ENCODE measurements at regions not wholly inside any gene's neighbourhood (a gene's known extent, or its start where the extent isn't known, plus 50 kb on each side); places are given as distances from the start of the nearest gene placed in this dataset.

DNA sequence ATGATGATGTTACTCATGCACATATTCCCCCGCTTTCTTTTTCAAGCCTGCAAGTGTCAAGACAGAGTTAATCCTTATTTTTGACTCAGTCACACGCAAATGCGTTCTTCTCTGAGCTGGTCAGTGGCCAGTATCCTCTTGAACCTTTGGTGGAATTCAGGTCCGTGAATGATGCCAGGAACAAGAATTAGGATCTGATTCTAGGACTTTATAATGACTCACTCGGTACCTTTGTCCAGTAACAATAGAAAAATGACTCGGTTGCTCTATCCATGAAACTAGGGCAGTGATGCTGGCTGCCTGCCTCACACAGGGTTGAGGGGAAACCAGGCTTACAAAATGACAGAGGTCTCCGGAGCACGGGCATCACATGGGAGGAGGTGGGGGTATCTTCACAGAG lies 185.8 kb upstream of the NUDT4 start:
- Histone ChIP-seq H3K4me1 (ENCODE audit: insufficient read depth, low read length) (peaks cover 9% of the 10 kb centered on the region), H3K27ac (ENCODE audit: low read depth, low read length) (peak overlapping the region; percentile 52), H3K9ac (ENCODE audit: low read length) (no peak overlapping the region), H3K36me3 (ENCODE audit: insufficient read depth, low read length) (no peaks in the 10 kb centered on the region), H3K4me2 (ENCODE audit: low read length) (peak overlapping the region; percentile 68), H2AFZ (ENCODE audit: low read depth, low read length) (peak overlapping the region; percentile 5), H3K9me3 (ENCODE audit: insufficient read depth, low read depth, low read length) (no peaks in the 10 kb centered on the region), H3K4me3 (ENCODE audit: insufficient read depth, low read depth, low read length) (no peak overlapping the region), H3K27me3 (ENCODE audit: insufficient read depth, low read length) (no peaks in the 10 kb centered on the region), H4K20me1 (ENCODE audit: insufficient read depth, low read length) (no peaks in the 10 kb centered on the region), H3K79me2 (ENCODE audit: insufficient read depth, low read length) (no peaks in the 10 kb centered on the region)
- Mint-ChIP-seq H3K27ac (ENCODE audit: unreplicated experiment) (no peak overlapping the region), H3K4me1 (ENCODE audit: low read depth, unreplicated experiment) (peaks cover 1% of the 10 kb centered on the region), H3K9me3 (ENCODE audit: unreplicated experiment) (no peaks in the 10 kb centered on the region), H3K27me3 (ENCODE audit: low read depth, unreplicated experiment) (no peaks in the 10 kb centered on the region), H3K36me3 (ENCODE audit: low read depth, unreplicated experiment) (no peaks in the 10 kb centered on the region), H3K4me3 (ENCODE audit: unreplicated experiment) (no peak overlapping the region)
- DNase-seq (ENCODE audit: low read depth): peak; percentile 81
- no peak for TF ChIP-seq EZH2 (IDR thresholded peaks at IDR 0.05; ENCODE audit: insufficient read depth, low read length)
- TF ChIP-seq, protein P1, sequence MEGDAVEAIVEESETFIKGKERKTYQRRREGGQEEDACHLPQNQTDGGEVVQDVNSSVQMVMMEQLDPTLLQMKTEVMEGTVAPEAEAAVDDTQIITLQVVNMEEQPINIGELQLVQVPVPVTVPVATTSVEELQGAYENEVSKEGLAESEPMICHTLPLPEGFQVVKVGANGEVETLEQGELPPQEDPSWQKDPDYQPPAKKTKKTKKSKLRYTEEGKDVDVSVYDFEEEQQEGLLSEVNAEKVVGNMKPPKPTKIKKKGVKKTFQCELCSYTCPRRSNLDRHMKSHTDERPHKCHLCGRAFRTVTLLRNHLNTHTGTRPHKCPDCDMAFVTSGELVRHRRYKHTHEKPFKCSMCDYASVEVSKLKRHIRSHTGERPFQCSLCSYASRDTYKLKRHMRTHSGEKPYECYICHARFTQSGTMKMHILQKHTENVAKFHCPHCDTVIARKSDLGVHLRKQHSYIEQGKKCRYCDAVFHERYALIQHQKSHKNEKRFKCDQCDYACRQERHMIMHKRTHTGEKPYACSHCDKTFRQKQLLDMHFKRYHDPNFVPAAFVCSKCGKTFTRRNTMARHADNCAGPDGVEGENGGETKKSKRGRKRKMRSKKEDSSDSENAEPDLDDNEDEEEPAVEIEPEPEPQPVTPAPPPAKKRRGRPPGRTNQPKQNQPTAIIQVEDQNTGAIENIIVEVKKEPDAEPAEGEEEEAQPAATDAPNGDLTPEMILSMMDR (IDR thresholded peaks at IDR 0.05; ENCODE audit: insufficient read depth, low read depth, low read length): no peak
- FAIRE-seq: no peak

DNA sequence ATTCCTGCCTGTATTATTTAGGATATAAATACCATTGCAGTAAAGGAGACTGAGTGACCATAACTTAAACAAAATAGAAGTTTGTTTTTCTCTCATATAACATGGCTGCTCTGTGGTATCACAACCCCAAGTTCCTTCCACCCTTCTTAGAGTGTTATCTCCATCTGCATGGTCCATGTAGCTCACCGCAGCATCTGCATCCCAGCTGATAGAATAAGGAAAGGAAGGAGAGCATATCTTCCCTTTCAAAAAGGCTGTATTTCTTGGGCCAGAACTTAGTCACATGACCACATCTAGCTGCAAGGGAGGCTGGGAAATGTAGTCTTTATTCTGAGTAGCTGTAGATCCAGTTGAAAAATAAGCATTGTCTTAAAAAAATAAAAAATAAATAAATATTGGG lies 184.8 kb upstream of the NUDT4 start:
- no peak overlapping the region for H3K27ac ChIP-seq (ENCODE audit: low read depth, low read length)

DNA sequence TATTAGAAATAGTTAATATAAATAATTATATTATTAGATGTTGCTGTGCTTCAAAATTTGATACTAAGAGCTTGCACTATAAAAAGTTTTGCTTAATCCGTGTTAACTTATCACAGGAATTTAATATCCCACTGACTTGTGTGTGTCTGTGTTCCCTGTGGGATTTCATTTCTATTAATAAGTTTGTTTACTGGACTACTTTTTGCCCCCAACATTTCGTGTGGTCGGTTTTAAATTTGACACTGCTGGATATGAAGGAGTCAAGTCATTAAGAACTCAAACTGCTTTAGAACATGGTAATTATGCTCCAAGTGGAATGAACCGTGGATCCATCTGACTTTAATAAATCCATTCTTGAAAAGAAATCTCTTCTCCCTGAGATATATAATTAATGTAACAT lies 182.2 kb upstream of the NUDT4 start:
- Histone ChIP-seq H3K79me2 (ENCODE audit: insufficient read depth, low read length) (no peaks in the 10 kb centered on the region), H3K36me3 (ENCODE audit: insufficient read depth, low read length) (no peaks in the 10 kb centered on the region), H3K4me1 (ENCODE audit: insufficient read depth, low read length) (peaks cover 38% of the 10 kb centered on the region), H3K4me2 (ENCODE audit: low read length) (no peak overlapping the region), H3K9me3 (ENCODE audit: insufficient read depth, low read depth, low read length) (no peaks in the 10 kb centered on the region), H3K4me3 (ENCODE audit: insufficient read depth, low read depth, low read length) (no peak overlapping the region), H3K27me3 (ENCODE audit: insufficient read depth, low read length) (no peaks in the 10 kb centered on the region), H3K9ac (ENCODE audit: low read length) (no peak overlapping the region), H2AFZ (ENCODE audit: low read depth, low read length) (no peak overlapping the region), H3K27ac (ENCODE audit: low read depth, low read length) (no peak overlapping the region), H4K20me1 (ENCODE audit: insufficient read depth, low read length) (no peaks in the 10 kb centered on the region)
- Mint-ChIP-seq H3K4me3 (ENCODE audit: unreplicated experiment) (no peak overlapping the region), H3K27ac (ENCODE audit: unreplicated experiment) (no peak overlapping the region), H3K4me1 (ENCODE audit: low read depth, unreplicated experiment) (peaks cover 21% of the 10 kb centered on the region), H3K9me3 (ENCODE audit: unreplicated experiment) (no peaks in the 10 kb centered on the region), H3K36me3 (ENCODE audit: low read depth, unreplicated experiment) (no peaks in the 10 kb centered on the region), H3K27me3 (ENCODE audit: low read depth, unreplicated experiment) (no peaks in the 10 kb centered on the region)
- DNase-seq (ENCODE audit: low read depth): no peak
- no peak for FAIRE-seq
- no peak for TF ChIP-seq EZH2 (IDR thresholded peaks at IDR 0.05; ENCODE audit: insufficient read depth, low read length)
- TF ChIP-seq, protein P1 (IDR thresholded peaks at IDR 0.05; ENCODE audit: insufficient read depth, low read depth, low read length): no peak

More for the DNA sequence above, 184.8 kb upstream of the NUDT4 start:
- H3K4me1 Mint-ChIP-seq (ENCODE audit: low read depth, unreplicated experiment): peaks cover 10% of the 10 kb centered on the region
- Histone ChIP-seq H3K4me1 (ENCODE audit: insufficient read depth, low read length) (peaks cover 18% of the 10 kb centered on the region), H3K9ac (ENCODE audit: low read length) (no peak overlapping the region), H3K27me3 (ENCODE audit: insufficient read depth, low read length) (no peaks in the 10 kb centered on the region), H3K4me3 (ENCODE audit: insufficient read depth, low read depth, low read length) (no peak overlapping the region), H4K20me1 (ENCODE audit: insufficient read depth, low read length) (no peaks in the 10 kb centered on the region), H3K36me3 (ENCODE audit: insufficient read depth, low read length) (no peaks in the 10 kb centered on the region), H3K79me2 (ENCODE audit: insufficient read depth, low read length) (no peaks in the 10 kb centered on the region), H2AFZ (ENCODE audit: low read depth, low read length) (no peak overlapping the region), H3K4me2 (ENCODE audit: low read length) (no peak overlapping the region), H3K9me3 (ENCODE audit: insufficient read depth, low read depth, low read length) (no peaks in the 10 kb centered on the region)
- no peak for TF ChIP-seq EZH2 (IDR thresholded peaks at IDR 0.05; ENCODE audit: insufficient read depth, low read length)
- H3K9me3 Mint-ChIP-seq (ENCODE audit: unreplicated experiment): no peaks in the 10 kb centered on the region
- FAIRE-seq: no peak
- no peaks in the 10 kb centered on the region for H3K36me3 Mint-ChIP-seq (ENCODE audit: low read depth, unreplicated experiment)
- H3K27ac Mint-ChIP-seq (ENCODE audit: unreplicated experiment): no peak overlapping the region
- H3K4me3 Mint-ChIP-seq (ENCODE audit: unreplicated experiment): no peak overlapping the region
- no peaks in the 10 kb centered on the region for H3K27me3 Mint-ChIP-seq (ENCODE audit: low read depth, unreplicated experiment)
- no peak for DNase-seq (ENCODE audit: low read depth)

Data from astrocyte (in vitro differentiated cells and primary cell).